ENCODE measurements at regions not wholly inside any gene's neighbourhood (a gene's known extent, or its start where the extent isn't known, plus 50 kb on each side); places are given as distances from the start of the nearest gene placed in this dataset.

DNA sequence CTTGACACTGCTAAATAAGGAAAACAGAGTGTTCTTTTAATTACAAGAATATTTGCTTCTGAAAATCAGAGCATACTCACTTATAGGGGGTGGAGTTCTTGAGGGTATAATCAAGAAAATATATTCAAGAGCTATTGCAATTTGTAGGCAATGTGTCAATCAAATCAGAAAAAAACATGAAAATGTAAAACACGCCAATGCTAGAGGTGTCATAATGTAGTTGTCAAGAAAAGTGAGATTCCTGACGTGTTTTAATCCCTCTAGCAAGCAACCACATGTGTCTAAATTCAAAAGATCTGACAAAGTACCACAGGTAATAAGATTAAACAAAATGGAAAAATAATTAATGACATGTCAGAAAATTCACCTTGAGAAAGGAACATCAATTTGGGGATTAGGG is 1440.7 kb upstream of the RAG2 start:
- ChIA-PET CTCF (no interaction called here), POLR2A (no interaction called here)
- no peaks in the 10 kb centered on the region for H3K9me3 ChIP-seq
- 0% methylated on average over 2 of the region's 2 CpGs for WGBS (ENCODE audit: missing lambda C conversion rate)
- no peak overlapping the region for H3K4me3 ChIP-seq
- no peak overlapping the region for H3K27ac ChIP-seq
- H3K4me1 ChIP-seq = no peaks in the 10 kb centered on the region
- H3K4me2 ChIP-seq = no peak overlapping the region
- ATAC-seq = no peak
- TF ChIP-seq, protein P1, sequence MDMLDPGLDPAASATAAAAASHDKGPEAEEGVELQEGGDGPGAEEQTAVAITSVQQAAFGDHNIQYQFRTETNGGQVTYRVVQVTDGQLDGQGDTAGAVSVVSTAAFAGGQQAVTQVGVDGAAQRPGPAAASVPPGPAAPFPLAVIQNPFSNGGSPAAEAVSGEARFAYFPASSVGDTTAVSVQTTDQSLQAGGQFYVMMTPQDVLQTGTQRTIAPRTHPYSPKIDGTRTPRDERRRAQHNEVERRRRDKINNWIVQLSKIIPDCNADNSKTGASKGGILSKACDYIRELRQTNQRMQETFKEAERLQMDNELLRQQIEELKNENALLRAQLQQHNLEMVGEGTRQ (IDR thresholded peaks at IDR 0.05) = no peak
- TF ChIP-seq TP53 (CRISPR knock-in tag; IDR thresholded peaks at IDR 0.05) (no peak), RARB (CRISPR knock-in tag; IDR thresholded peaks at IDR 0.05) (no peak), CEBPB (IDR thresholded peaks at IDR 0.05) (no peak)
- TF ChIP-seq, protein P2, sequence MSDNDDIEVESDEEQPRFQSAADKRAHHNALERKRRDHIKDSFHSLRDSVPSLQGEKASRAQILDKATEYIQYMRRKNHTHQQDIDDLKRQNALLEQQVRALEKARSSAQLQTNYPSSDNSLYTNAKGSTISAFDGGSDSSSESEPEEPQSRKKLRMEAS (IDR thresholded peaks at IDR 0.05) = no peak
- FAIRE-seq = no peak
- DNase-seq (ENCODE audit: low read depth in 1 of 2, low spot score in 1 of 2) = no peak

DNA sequence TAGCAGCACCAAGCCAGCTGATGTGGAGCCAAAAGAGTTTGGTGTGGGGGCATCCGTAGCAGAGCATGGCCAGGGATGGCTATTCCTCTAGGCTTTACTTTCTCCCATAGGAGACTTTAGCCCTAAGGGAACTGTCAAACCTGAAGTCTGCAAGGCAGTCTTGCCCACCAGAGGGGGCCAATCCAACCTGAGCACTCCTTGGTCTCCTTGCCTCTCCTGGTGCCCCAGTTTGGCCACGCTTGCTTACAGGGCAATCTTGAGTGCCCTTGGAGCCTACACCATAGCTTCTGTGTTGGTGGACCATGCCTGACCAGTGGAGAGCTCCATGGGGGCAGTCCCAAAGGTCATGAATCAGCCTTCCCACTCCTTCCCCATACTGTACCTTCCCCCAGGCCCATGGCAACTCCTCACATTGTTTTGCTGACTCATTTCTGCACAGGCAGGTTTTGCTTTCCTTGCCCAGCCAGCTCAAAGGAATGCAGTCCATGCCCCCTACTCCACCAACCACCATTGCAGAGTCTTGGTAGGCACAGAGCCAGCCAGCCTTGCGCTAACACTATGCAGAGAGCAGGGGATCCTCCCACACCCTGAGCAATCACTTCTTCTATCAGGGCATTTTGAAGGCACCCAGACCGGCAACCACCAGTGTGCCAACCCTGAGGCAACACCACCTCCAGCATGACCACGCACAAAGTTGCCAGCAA is 1421.2 kb upstream of the RAG2 start:
- ChIA-PET CTCF (no interaction called here), POLR2A (no interaction called here)
- no peak for TF ChIP-seq EHMT2 (IDR thresholded peaks at IDR 0.05; ENCODE audit: low read depth)
- H3K4me3 ChIP-seq = no peak overlapping the region
- no peaks in the 10 kb centered on the region for H3K9me3 ChIP-seq
- ATAC-seq (no peak), FAIRE-seq (no peak), DNase-seq (ENCODE audit: low read depth in 1 of 2, low spot score in 1 of 2) (peak in 1 of 2 experiments; percentile 1)
- no peak overlapping the region for H3K27ac ChIP-seq
- no peak overlapping the region for H3K4me2 ChIP-seq
- 4% methylated on average over 3 of the region's 5 CpGs for WGBS (ENCODE audit: missing lambda C conversion rate)
- no peaks in the 10 kb centered on the region for H3K4me1 ChIP-seq

DNA sequence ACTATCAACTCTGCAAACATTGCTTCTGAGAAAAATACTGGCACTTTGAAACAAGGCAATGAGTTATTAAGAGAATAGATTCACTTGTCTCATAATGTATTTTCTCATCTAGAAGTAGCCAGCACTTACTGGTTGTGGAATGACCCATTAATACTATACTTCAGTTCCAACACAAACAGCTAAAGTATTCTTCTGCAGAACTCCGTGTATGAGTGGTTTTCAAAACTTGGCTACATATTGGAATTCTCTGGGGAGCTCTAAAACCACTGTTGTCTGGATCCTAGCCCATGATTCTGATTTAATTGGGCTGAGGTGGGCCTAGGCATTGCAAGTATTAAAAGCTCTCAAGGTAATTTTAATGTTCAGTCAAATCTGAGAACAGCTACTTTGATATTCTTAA is 1416.4 kb upstream of the RAG2 start:
- 0% methylated on average over 1 of the region's 1 CpG for WGBS (ENCODE audit: missing lambda C conversion rate)
- H3K9me3 ChIP-seq = no peaks in the 10 kb centered on the region
- ATAC-seq = no peak
- no peak overlapping the region for H3K4me2 ChIP-seq
- POLR2A ChIA-PET = no interaction called here
- H3K27ac ChIP-seq = no peak overlapping the region
- no peaks in the 10 kb centered on the region for H3K4me1 ChIP-seq
- TF ChIP-seq, protein P3, sequence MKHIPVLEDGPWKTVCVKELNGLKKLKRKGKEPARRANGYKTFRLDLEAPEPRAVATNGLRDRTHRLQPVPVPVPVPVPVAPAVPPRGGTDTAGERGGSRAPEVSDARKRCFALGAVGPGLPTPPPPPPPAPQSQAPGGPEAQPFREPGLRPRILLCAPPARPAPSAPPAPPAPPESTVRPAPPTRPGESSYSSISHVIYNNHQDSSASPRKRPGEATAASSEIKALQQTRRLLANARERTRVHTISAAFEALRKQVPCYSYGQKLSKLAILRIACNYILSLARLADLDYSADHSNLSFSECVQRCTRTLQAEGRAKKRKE (CRISPR knock-in tag; IDR thresholded peaks at IDR 0.05; ENCODE audit: low read depth) = no peak
- TF ChIP-seq HDAC2 (IDR thresholded peaks at IDR 0.05) (no peak), ESRRA (IDR thresholded peaks at IDR 0.05; ENCODE audit: borderline replicate concordance, low read length) (no peak), KDM5A (IDR thresholded peaks at IDR 0.05) (no peak), GATA3 (IDR thresholded peaks at IDR 0.05; ENCODE audit: borderline replicate concordance) (no peak), CBX8 (IDR thresholded peaks at IDR 0.05) (no peak), EHF (CRISPR knock-in tag; IDR thresholded peaks at IDR 0.05) (no peak), TFCP2L1 (CRISPR knock-in tag; IDR thresholded peaks at IDR 0.05) (no peak), HOXA7 (CRISPR knock-in tag; IDR thresholded peaks at IDR 0.05) (no peak), ZSCAN20 (CRISPR knock-in tag; IDR thresholded peaks at IDR 0.05) (no peak), CHD2 (IDR thresholded peaks at IDR 0.05; ENCODE audit: low read length, partially characterized antibody) (no peak), RAD21 (conservative IDR thresholded peaks at IDR 0.05 in 1 of 2, IDR thresholded peaks at IDR 0.05 in 1 of 2) (no peak), HEYL (CRISPR knock-in tag; IDR thresholded peaks at IDR 0.05) (no peak), CHD4 (IDR thresholded peaks at IDR 0.05; ENCODE audit: borderline replicate concordance) (no peak), FOSL2 (IDR thresholded peaks at IDR 0.05) (no peak), FOSL2 (CRISPR knock-in tag; IDR thresholded peaks at IDR 0.05) (no peak), CEBPB (IDR thresholded peaks at IDR 0.05) (no peak), FOXS1 (CRISPR knock-in tag; IDR thresholded peaks at IDR 0.05) (no peak)
- TF ChIP-seq, protein P4, sequence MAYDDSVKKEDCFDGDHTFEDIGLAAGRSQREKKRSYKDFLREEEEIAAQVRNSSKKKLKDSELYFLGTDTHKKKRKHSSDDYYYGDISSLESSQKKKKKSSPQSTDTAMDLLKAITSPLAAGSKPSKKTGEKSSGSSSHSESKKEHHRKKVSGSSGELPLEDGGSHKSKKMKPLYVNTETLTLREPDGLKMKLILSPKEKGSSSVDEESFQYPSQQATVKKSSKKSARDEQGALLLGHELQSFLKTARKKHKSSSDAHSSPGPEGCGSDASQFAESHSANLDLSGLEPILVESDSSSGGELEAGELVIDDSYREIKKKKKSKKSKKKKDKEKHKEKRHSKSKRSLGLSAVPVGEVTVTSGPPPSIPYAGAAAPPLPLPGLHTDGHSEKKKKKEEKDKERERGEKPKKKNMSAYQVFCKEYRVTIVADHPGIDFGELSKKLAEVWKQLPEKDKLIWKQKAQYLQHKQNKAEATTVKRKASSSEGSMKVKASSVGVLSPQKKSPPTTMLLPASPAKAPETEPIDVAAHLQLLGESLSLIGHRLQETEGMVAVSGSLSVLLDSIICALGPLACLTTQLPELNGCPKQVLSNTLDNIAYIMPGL (CRISPR knock-in tag; IDR thresholded peaks at IDR 0.05; ENCODE audit: borderline replicate concordance) = no peak
- TF ChIP-seq, protein P5, sequence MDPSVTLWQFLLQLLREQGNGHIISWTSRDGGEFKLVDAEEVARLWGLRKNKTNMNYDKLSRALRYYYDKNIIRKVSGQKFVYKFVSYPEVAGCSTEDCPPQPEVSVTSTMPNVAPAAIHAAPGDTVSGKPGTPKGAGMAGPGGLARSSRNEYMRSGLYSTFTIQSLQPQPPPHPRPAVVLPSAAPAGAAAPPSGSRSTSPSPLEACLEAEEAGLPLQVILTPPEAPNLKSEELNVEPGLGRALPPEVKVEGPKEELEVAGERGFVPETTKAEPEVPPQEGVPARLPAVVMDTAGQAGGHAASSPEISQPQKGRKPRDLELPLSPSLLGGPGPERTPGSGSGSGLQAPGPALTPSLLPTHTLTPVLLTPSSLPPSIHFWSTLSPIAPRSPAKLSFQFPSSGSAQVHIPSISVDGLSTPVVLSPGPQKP (IDR thresholded peaks at IDR 0.05; ENCODE audit: low read depth, low read length) = no peak
- TF ChIP-seq, protein P6, sequence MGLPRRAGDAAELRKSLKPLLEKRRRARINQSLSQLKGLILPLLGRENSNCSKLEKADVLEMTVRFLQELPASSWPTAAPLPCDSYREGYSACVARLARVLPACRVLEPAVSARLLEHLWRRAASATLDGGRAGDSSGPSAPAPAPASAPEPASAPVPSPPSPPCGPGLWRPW (IDR thresholded peaks at IDR 0.05) = no peak
- no peak for FAIRE-seq
- CTCF ChIA-PET = no interaction called here
- H3K4me3 ChIP-seq = no peak overlapping the region
- no peak for DNase-seq (ENCODE audit: low read depth in 1 of 2, low spot score in 1 of 2)
